GM19397 (cell line): ENCODE measurements at regions not wholly inside any gene's neighbourhood (a gene's known extent, or its start where the extent isn't known, plus 50 kb on each side); places are given as distances from the start of the nearest gene placed in this dataset.

Source experiments
- ATAC-seq: cut with Tn5 transposase; IDR thresholded peaks from one replicate; pipeline ENCODE4 v1.9.1; 2021; ENCODE audit warnings: mild to moderate bottlenecking, moderate library complexity; ENCODE audit not compliant: unreplicated experiment

DNA sequence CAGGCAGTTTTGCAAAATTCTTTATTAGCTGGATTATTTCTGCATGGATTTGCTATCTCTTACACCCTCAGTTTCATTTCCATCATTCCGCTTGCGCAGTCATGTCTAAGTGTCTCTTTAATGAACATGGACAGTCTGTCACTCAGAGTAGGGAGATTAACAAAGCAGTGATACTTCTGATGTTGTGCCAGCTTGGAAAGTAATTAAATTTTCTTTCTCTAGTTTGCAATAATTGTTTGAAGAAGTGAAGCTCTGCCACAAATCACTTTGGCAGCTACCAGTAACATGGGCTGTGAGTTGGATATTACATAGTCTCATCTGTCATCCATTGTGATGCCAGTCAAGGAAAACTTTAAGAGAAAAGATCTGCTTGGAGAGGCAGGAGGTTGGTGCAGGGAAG, 324.8 kb upstream of the NWD2 start:
- no peak for ATAC-seq

DNA sequence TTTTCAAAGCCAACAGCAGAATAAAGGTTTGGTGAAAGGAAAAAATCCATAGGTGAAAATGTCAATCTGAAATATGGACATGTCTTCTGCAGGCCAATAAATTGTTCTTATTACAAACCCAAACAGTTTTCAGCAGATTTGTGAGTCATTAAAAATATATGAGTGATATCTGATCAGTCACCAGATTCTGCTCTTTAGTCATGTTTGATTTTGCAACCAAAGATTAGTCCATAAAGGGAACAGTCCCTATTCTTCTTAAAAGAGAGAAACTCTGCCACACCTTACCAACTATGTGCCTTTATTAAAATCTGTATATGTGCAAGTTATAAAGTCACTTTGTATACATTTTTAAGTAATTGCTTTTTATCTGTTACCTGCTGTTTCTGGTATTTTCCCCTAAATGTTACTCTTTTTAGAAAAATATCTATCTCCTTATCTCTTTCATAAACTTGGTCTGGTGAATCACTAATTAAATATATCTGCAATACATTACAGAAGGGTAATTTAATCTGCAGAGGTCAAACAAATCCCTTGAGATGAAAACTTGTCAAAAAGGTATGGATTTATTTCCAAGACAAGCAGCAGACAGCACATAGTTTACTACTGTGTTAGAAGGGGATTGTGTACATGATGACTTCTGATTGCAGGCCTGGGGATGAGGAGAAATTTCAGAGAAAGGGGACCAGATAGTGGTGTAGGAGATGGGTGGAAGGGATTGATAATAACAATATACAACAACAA, 322.9 kb upstream of the NWD2 start:
- no peak for ATAC-seq

DNA sequence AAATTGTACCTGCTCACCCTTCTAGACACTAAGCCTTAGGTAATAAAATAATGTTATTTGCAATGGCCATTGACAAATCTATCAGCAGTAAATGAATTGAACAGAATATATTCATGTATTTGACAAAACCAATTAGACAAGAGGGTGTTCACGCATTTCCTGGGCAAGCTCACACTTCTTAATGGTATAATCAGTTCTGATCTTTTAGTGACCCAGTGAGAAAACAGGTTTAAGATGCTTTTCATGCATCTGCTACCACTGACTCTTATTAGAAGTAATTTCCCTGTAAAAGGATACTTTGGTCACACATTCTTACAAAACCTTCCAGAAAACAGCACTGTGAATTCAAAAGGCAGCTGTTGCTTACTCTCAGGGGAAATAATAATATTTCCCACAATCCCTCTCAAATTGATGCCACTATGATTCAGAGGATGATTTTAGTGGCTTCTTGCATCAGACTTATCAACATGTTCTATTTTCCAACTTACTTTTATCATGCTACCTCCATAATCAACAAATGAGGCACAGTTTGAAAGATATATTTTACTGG, 313.9 kb upstream of the NWD2 start:
- ATAC-seq: no peak

DNA sequence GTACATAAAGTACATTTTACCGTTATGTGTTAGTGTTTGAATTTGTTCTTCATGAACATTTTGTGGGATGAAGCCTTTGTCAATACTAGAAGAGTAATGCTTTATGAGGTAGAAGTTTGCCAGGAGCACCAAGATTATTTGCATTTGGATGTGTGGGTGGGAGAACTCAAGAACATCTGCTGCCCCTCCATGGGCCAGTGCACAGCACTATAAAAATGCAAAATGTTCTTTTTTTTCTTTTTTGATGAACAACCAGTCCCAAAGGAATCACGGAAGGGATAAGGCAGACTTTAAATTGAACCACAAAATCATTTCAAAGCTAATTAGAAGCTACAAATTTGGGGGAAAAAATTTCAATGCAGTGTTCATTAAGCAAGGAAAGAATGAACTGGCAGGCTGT, 300.3 kb upstream of the NWD2 start:
- no peak for ATAC-seq

DNA sequence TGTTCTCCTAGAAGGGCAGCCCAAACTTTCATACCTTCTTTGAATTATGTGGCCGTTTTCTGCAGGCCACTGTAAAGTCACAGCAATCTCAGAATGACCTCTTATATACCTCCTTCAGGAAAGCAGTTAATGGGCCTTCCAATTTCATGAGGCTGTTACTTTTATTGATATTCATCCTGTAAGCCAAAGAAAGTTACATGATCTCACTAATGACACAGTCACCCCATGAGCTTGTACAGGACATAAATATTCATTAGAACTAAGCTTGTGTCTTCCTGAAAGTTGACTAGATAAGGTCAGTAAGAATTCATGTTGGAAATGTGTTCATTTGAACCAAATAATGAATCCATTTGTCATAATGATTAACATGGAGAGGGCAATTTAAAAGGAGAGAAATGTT, 283.1 kb upstream of the NWD2 start:
- no peak for ATAC-seq

DNA sequence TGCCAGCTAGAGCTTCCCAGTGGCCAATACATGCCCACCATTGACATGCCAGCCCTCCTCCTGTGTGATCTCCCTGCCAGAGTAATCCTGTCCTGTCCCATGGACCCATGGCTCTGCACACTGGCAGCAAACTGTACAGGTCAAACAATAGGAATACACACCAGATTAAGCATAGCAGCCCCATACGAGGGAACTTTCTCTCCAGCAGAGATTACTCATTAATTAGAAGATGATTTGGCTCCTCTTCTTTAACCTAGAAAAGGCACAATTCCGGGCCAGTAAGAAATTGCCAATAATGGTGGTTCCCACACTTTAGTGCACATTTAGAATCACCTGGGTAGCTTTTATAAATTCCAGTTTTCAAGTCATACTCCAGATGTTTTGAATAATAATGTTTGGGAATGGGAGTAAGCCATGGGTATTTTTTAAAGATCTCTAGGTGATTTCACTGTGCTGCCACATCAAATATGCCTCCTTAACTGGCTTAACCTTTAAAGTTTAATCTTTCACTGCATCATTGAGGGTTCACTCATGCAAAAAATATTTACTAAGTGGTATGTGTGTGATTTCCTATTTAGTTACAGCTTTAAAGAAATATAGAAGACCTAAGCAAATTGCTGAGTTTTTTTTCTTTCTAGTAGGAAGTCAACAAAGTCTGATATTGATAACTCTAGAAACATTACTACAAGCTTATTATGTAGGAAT, 277.6 kb upstream of the NWD2 start:
- ATAC-seq: no peak

DNA sequence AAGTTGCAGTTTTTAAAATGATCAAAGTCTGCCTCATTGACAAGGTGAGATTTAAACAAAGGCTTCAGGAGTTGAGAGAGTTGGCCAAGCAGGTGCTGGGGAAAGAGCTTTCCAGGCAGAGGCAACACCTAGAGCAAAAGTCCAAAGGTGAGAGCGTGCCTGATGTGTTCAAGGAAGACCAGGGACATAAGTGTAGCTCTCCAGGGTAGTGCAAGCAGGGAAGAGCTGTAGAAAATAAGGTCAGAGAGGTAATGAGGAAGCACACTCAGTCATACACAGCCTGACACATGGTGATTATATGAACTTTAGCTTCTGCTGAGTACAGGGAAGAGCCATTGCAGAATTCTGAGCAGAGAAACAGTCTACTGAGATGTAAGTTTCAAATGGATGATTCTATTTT, 265.0 kb upstream of the NWD2 start:
- no peak for ATAC-seq

DNA sequence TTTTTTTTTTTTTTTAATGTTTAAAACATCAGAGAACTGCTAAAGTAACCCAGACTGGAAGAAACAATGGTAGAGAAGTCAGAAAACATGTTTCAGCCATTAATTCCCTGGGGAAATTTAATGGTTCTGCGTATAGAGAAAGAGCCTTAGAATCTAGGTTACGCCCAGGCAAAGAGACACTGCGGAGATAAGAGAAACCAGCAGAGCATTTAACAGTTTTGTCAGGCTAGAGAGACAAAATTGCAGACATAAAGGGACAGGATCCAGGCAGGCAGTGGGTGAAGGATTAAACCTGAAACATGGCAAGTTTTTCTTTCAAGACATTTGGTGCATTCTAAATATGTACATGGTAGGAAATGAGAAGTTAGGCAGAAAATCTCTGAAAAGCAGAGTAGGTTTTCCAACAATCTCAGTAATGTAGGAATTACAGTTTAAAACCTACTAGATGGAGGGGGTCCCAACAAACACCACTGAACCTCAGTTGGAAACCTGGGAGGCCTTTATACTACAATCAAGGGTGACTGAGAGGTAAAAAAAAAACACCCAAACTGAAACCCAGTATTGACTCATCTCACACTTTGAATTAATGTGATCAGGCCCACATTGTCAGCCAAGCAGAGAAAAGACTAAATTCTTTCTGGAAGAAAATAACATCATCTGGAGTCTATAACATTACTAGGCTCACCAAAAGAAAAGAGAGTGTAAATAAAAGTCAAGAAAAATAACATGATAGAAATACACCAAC, 254.2 kb upstream of the NWD2 start:
- ATAC-seq: no peak

DNA sequence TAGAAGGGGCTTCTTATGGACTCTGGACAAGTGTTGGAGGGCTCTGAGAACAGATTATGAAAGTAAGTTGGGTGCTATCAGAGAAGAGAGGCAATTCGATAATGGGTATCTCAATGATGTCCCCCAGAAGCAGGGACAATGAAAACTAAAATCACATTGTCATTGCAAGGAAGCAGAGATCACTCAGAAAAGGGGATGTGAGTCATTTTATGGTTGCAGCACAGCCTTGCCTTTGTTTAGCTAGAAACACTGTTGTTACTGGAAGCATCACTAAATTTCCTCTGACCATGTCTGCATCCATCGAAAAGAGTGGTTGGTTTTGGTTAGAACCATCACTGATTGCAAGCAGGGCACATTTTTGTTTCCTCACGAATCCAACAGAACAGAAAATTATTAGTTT, 246.8 kb upstream of the NWD2 start:
- ATAC-seq: no peak

DNA sequence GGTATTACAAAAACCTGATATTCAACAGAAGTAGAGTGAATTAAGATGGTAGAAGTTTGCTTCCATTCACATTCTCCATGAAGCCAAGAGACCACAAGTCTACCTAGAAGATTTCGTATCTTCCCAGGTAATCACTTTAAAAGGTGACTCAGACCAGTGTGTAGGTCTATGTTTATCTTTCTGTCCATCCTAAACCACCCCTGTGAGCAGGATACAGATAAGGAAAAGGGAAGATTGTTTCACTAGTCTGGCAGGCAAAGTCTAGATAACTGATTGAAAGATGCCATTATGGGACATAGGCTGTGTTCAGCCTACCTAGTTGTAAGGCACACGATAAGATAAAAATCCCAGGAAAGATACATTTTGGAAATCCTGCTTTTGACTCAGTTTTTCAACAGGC, 244.3 kb upstream of the NWD2 start:
- ATAC-seq: no peak

DNA sequence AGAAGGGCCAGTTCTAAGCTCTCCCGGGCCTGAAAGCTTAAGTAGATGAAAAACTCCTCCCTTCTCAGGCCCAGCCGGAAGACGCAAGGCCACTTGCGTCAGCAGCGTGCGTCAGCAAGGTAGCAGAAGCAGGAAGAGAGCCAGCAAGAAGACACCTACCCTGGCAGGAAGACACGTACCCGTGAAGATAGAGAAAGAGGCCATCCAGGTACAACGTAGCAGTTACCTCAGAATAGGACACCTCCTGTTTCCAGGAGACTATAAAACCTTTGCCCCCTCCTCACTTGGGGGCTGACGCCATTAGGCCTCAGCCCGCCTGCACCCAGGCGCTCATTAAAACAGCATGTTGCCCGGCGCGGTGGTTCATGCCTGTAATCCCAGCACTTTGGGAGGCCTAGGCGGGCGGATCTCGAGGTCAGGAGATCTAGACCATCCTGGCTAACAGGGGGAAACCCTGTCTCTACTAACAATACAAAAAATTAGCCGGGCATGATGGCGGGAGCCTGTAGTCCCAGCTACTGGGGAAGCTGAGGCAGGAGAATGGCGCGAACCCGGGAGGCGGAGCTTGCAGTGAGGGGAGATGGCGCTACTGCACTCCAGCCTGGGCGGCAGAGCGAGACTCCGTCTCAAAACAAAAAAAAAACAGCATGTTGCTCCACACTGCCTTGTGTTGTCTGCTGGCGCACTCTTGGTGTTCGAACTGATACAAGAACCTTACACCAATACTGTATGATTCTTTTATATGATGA, 242.7 kb upstream of the NWD2 start:
- no peak for ATAC-seq

DNA sequence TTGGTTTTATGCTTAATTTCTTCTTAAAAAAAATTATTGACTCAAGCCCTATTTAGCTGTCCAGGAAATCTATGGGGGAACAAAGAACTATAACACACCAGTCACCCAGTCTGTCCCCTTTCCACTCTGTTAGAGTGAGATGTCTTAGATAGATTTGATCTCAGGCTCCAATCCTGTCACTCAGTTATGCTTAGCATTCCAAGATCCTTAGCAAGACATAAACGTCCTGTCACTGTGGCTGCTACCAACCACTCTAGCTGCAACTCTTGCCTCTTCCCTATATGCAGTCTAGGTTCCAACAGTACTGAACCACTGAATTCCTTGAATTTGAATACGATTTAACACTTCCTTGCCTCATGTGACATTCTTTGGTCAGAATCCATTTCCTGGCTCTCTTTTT, 241.9 kb upstream of the NWD2 start:
- ATAC-seq: no peak

DNA sequence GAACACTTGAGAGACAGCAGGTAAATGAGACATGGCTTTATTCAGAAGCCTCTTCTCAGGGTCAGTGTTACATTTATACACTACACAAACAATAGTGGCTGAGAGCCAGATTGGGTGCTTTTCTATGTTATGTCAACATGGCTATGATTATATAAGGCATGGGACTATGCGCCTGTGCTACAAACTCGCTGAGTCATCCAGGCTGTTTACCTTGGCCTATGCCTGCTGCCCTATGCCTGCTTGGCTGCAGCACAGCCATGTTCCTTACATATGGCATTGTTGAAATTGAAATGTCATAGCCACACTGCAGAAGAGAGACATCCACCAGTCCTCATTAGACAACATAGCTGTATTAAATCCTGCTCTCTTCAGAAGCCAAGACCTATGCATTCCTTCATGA, 236.3 kb upstream of the NWD2 start:
- ATAC-seq: no peak

DNA sequence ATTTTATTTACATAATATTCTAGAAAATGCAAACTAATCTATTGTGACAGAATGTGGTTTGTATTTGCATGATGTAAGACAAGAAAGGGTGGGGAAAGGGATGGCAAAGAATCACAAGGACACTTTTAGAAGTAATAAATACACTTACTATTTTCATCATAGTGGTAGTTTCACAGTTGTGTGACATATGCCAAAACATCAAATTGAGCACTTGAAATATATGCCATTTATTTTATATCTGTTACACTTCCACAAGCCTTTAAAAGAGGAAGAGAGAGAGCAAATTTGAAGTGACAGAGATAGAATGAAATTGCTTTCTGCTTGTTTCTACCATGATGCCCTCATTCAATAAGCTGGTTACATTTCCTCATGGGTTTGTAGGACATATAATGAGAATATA, 230.0 kb upstream of the NWD2 start:
- no peak for ATAC-seq

DNA sequence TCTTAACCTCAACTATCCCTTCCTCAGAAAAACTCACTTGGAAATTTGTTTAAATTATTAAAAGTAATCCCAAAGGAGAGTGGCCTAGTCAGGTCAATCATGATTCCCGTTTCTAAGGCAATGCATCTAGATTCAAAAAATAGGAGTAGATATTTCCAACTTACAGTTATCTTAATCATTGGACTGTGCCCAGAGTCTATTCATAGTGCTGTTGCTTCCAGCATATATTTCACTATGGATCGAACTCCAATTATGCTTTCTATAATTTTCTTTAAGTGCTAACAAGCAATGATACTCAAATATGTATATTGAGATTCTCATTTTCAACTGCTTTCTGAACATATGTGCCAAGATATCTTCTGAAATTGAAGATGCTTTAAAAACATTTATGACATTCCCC, 229.2 kb upstream of the NWD2 start:
- ATAC-seq: no peak

DNA sequence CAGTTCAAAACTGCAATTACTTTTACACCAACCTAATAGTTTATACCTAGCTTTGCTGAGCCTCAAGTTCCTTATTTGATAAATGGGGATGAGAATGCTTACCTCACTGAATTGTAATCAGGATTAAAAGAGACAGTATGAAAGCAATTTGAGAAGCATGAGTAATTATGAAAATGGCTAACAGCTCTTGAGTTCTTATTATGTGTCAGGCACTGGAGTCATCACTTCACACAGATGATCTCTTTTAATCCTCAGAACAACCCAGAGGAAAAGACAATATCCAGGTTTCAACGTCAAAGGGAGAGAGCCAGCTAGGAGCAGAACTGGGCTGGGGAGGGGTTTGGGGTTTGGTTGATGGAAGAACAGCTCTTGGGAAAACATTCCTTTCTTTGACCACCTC, 221.0 kb upstream of the NWD2 start:
- no peak for ATAC-seq

DNA sequence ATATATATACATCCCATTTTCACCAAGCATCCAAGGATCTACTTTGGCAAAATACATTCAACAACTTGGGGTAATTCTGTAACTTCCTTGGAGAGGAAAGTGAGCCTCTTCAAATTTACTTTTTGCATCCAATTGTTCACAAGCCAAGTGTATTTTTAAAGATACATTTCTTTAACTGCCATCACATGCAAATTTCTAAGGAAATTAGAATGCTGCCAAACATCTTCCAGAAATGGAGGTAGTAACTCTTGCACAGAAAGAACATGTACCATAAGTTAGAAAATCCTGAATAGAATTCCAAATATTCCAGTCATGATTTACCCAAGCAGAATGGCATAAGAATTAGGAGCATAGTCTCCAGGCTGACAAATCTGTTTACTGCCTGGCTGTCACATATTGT, 220.5 kb upstream of the NWD2 start:
- ATAC-seq: no peak

DNA sequence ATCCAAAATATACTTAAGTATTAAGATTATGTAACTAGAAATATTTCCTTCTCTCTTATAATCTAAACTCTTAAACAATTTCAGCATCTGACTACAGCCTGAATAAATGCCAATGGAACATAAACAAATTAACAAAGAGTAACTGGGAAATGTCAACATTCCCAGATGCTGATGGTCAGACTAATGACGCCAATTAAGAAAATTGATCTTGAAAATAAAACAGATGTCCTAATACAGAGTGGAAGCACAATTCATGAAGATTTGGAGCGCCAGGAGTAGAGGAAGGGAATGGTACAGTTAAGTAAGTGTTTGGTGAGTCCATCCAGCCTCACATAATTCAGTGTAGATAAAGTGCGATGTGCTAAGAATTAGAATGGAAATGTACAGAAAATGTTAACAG, 203.7 kb upstream of the NWD2 start:
- ATAC-seq: no peak

DNA sequence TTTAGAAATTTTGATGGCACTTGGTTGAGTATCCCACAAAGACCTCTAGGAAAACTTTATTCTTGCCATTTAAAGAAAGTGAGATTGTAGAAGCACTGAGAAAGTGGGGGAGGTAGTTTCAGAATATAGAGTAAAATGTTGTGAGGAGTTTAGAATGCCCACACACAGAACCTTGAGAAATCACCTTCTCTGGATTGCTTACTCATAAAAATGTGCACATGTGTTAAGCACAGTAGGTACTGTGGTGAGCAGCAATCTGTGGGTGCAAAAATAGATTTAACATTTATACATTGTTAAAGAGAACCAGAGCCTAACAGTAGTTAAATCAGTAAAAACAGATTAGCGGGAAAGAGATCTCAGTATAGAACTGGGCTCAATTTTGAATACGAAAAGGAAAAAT, 201.2 kb upstream of the NWD2 start:
- no peak for ATAC-seq

DNA sequence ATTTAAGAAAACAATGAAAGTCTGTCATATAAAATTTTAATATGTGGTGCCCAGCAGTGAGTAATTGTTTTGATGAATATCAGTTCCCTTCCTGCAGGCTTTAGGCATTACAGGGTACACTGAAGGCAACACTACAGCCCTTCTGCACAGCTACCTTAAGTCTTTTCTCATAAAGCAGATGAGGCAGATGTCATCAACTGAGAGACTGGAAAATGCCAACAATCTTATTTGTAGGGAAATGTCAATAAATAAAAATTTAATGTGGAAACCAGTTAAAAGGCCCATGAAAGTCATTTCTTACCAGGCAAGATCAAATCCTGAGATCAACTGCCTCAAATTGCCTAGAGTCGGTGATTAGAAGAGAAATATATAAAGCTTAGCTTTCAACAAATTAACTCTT, 193.4 kb upstream of the NWD2 start:
- ATAC-seq: no peak

DNA sequence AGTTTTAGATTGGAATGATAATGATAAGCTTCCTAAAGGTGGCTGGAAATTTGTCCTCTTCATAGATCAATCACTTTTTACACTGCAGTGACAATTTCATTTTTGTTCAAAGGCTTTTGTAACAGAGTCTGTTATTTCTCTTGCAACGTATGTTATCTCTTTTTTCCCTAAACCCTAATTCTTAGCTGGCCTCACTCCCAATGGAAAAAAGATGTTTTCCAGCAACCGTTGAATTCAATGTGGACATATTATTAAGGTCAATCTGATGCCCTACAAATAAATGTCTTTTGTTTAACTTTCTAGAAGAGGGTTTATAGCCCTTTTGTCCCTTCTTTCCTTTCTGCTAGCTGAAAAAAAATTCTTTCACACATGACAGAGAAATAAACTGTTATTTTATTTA, 192.7 kb upstream of the NWD2 start:
- no peak for ATAC-seq
